ENCODE measurements at regions not wholly inside any gene's neighbourhood (a gene's known extent, or its start where the extent isn't known, plus 50 kb on each side); places are given as distances from the start of the nearest gene placed in this dataset.

DNA sequence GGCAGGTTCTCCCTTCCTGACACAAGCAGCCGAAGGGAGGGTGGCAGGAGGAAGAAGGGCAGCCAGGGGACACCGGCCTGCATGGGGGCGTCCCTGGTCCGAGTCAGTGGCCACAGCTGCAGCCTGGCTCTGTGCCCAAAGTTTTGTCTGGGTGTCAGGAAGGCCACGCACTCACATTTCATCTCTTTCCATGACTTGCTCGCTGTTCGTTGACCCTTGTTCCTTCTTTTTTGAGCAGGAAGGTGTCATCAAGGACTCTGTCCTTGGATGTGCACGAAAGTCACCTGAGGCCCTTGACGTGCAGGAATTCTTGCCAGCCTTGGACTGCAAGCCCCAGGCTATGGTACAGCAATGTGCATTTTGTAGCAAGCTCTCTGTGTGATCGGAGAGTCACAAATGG lies 93.3 kb downstream of the TNFRSF13B start:
- intact Hi-C loops (cut with micrococcal nuclease): no loop called here
- CTCF ChIA-PET (ENCODE audit: low intra/inter-chr PET ratio): no interaction called here
- 3% methylated on average over 8 of the region's 10 CpGs for WGBS (ENCODE audit: insufficient coverage, low coverage, missing lambda C conversion rate)
- BruUV-seq (replicated peaks): no TSS peak
- FAIRE-seq (no peak), ATAC-seq (no peak), DNase-seq (ENCODE audit: extremely low read depth in 1 of 4, low spot score in 3 of 4) (no peak)
- Histone ChIP-seq H3K9me3 (replicated peaks; ENCODE audit: control insufficient read depth, insufficient read depth, low read depth, low read length) (no peaks in the 10 kb centered on the region), H3K9me1 (ENCODE audit: control insufficient read depth, insufficient read depth, low read length) (no peaks in the 10 kb centered on the region), H3K9ac (ENCODE audit: insufficient read depth in 1 of 2, low read depth in 2 of 2, low read length in 2 of 2) (no peak overlapping the region), H3K4me1 (replicated peaks in 1 of 2; ENCODE audit: control insufficient read depth in 2 of 2, insufficient read depth in 2 of 2, low read length in 2 of 2) (no peaks in the 10 kb centered on the region), H3K27me3 (ENCODE audit: control insufficient read depth in 2 of 2, insufficient read depth in 2 of 2, low read length in 2 of 2) (peaks cover 0 to 10% of the 10 kb centered on the region in 2 experiments; a peak in 2 of 5 replicates), H3K79me2 (ENCODE audit: control insufficient read depth, insufficient read depth, low read length) (no peaks in the 10 kb centered on the region), H3K4me2 (ENCODE audit: insufficient read depth, low read length) (no peak overlapping the region), H3K27ac (ENCODE audit: extremely low read depth, low read depth, low read length) (no peak overlapping the region), H4K20me1 (replicated peaks; ENCODE audit: control insufficient read depth, insufficient read depth, low read length) (no peaks in the 10 kb centered on the region), H3K4me3 (no peak overlapping the region), H2AFZ (ENCODE audit: low read depth, low read length) (no peak overlapping the region), H3K36me3 (ENCODE audit: control insufficient read depth, insufficient read depth, low read length) (no peaks in the 10 kb centered on the region)
- POLR2A ChIA-PET: no interaction called here
- in situ Hi-C loops (cut with MboI): no loop called here
- no peak for TF ChIP-seq WHSC1 (IDR thresholded peaks at IDR 0.05; ENCODE audit: low read length)
- no peak for TF ChIP-seq NUFIP1 (IDR thresholded peaks at IDR 0.05; ENCODE audit: partially characterized antibody)
- TF ChIP-seq, protein P1, sequence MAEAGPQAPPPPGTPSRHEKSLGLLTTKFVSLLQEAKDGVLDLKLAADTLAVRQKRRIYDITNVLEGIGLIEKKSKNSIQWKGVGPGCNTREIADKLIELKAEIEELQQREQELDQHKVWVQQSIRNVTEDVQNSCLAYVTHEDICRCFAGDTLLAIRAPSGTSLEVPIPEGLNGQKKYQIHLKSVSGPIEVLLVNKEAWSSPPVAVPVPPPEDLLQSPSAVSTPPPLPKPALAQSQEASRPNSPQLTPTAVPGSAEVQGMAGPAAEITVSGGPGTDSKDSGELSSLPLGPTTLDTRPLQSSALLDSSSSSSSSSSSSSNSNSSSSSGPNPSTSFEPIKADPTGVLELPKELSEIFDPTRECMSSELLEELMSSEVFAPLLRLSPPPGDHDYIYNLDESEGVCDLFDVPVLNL (CRISPR knock-in tag; IDR thresholded peaks at IDR 0.05; ENCODE audit: low read depth): no peak
- no peak for TF ChIP-seq BRD9 (IDR thresholded peaks at IDR 0.05; ENCODE audit: low read depth, partially characterized antibody)
- no peak for TF ChIP-seq KHSRP (IDR thresholded peaks at IDR 0.05)
- TF ChIP-seq TARDBP (IDR thresholded peaks at IDR 0.05): no peak
- no peak for TF ChIP-seq ZNF444 (CRISPR knock-in tag; IDR thresholded peaks at IDR 0.05)
- TF ChIP-seq, protein P2, sequence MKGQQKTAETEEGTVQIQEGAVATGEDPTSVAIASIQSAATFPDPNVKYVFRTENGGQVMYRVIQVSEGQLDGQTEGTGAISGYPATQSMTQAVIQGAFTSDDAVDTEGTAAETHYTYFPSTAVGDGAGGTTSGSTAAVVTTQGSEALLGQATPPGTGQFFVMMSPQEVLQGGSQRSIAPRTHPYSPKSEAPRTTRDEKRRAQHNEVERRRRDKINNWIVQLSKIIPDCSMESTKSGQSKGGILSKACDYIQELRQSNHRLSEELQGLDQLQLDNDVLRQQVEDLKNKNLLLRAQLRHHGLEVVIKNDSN (CRISPR knock-in tag; IDR thresholded peaks at IDR 0.05): no peak
- TF ChIP-seq RBM14 (IDR thresholded peaks at IDR 0.05; ENCODE audit: borderline replicate concordance, insufficient read depth, low read depth, low read length): no peak
- TF ChIP-seq, protein P3, sequence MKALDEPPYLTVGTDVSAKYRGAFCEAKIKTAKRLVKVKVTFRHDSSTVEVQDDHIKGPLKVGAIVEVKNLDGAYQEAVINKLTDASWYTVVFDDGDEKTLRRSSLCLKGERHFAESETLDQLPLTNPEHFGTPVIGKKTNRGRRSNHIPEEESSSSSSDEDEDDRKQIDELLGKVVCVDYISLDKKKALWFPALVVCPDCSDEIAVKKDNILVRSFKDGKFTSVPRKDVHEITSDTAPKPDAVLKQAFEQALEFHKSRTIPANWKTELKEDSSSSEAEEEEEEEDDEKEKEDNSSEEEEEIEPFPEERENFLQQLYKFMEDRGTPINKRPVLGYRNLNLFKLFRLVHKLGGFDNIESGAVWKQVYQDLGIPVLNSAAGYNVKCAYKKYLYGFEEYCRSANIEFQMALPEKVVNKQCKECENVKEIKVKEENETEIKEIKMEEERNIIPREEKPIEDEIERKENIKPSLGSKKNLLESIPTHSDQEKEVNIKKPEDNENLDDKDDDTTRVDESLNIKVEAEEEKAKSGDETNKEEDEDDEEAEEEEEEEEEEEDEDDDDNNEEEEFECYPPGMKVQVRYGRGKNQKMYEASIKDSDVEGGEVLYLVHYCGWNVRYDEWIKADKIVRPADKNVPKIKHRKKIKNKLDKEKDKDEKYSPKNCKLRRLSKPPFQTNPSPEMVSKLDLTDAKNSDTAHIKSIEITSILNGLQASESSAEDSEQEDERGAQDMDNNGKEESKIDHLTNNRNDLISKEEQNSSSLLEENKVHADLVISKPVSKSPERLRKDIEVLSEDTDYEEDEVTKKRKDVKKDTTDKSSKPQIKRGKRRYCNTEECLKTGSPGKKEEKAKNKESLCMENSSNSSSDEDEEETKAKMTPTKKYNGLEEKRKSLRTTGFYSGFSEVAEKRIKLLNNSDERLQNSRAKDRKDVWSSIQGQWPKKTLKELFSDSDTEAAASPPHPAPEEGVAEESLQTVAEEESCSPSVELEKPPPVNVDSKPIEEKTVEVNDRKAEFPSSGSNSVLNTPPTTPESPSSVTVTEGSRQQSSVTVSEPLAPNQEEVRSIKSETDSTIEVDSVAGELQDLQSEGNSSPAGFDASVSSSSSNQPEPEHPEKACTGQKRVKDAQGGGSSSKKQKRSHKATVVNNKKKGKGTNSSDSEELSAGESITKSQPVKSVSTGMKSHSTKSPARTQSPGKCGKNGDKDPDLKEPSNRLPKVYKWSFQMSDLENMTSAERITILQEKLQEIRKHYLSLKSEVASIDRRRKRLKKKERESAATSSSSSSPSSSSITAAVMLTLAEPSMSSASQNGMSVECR (CRISPR knock-in tag; IDR thresholded peaks at IDR 0.05): no peak

Data from K562 (cell line).